ENCODE measurements at regions not wholly inside any gene's neighbourhood (a gene's known extent, or its start where the extent isn't known, plus 50 kb on each side); places are given as distances from the start of the nearest gene placed in this dataset.
"Not testable (repeated sequence)": the region's sequence is repeated elsewhere in the genome, so short reads cannot be mapped to it uniquely, and the experiment has no call there.

DNA sequence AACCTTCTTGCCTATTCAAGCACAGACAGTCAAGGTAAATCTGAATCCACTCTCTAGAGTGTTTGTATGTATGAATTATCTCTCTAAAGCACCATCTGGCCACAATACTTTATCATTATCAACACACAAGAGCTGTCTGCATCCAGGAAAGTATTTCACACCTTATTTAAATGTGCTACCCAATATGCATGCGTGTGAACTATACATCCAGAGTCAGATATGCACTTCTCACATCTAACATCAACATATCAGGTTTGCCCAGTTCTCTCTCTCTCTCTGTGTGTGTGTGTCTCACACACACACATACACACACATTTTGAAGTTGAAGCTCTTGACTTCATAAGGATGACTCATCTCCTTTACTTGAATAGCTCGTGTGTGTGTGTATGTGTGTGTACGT is 697.5 kb upstream of the PCDH20 start (continued):
- TF ChIP-seq, protein P1, sequence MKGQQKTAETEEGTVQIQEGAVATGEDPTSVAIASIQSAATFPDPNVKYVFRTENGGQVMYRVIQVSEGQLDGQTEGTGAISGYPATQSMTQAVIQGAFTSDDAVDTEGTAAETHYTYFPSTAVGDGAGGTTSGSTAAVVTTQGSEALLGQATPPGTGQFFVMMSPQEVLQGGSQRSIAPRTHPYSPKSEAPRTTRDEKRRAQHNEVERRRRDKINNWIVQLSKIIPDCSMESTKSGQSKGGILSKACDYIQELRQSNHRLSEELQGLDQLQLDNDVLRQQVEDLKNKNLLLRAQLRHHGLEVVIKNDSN (CRISPR knock-in tag; IDR thresholded peaks at IDR 0.05), result no peak
- TF ChIP-seq, protein P2, sequence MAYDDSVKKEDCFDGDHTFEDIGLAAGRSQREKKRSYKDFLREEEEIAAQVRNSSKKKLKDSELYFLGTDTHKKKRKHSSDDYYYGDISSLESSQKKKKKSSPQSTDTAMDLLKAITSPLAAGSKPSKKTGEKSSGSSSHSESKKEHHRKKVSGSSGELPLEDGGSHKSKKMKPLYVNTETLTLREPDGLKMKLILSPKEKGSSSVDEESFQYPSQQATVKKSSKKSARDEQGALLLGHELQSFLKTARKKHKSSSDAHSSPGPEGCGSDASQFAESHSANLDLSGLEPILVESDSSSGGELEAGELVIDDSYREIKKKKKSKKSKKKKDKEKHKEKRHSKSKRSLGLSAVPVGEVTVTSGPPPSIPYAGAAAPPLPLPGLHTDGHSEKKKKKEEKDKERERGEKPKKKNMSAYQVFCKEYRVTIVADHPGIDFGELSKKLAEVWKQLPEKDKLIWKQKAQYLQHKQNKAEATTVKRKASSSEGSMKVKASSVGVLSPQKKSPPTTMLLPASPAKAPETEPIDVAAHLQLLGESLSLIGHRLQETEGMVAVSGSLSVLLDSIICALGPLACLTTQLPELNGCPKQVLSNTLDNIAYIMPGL (CRISPR knock-in tag; IDR thresholded peaks at IDR 0.05), result no peak
- TF ChIP-seq OVOL2 (CRISPR knock-in tag; IDR thresholded peaks at IDR 0.05; ENCODE audit: borderline replicate concordance), result no peak

DNA sequence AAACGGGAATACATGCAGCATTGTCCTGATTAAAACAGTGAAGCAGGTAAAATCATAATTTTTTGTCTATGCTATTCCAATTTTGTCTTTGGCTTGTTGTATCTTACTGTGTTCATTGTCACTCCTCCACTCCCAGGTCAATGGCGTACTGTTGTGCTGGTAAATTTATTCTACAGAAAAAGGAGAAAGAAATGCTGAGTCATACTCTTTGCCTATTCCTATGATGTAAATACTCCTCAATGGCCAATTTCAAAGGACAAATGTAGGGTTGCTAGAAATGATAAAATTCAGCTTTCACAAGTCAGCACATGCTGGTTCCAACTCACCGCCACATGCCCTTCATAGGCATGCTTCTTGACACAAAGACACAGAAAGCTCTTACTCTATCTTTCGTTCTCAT is 694.4 kb upstream of the PCDH20 start:
- H3K27ac Mint-ChIP-seq, result no peak overlapping the region
- CTCF ChIA-PET, result no interaction called here
- DNase-seq (ENCODE audit: low spot score) (no peak), ATAC-seq (no peak)
- POLR2A ChIA-PET, result no interaction called here
- H3K36me3 Mint-ChIP-seq, result no peaks in the 10 kb centered on the region
- H3K4me1 Mint-ChIP-seq, result peaks cover 6% of the 10 kb centered on the region
- H3K27me3 Mint-ChIP-seq (ENCODE audit: low read depth), result no peaks in the 10 kb centered on the region
- no peak overlapping the region for H3K4me3 Mint-ChIP-seq
- no peaks in the 10 kb centered on the region for H3K9me3 Mint-ChIP-seq
- no peak for TF ChIP-seq NFYB (CRISPR knock-in tag; conservative IDR thresholded peaks at IDR 0.05; ENCODE audit: low read depth)
- TF ChIP-seq, protein P3, sequence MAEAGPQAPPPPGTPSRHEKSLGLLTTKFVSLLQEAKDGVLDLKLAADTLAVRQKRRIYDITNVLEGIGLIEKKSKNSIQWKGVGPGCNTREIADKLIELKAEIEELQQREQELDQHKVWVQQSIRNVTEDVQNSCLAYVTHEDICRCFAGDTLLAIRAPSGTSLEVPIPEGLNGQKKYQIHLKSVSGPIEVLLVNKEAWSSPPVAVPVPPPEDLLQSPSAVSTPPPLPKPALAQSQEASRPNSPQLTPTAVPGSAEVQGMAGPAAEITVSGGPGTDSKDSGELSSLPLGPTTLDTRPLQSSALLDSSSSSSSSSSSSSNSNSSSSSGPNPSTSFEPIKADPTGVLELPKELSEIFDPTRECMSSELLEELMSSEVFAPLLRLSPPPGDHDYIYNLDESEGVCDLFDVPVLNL (CRISPR knock-in tag; IDR thresholded peaks at IDR 0.05; ENCODE audit: borderline replicate concordance, low read depth), result no peak
- TF ChIP-seq, protein P4, sequence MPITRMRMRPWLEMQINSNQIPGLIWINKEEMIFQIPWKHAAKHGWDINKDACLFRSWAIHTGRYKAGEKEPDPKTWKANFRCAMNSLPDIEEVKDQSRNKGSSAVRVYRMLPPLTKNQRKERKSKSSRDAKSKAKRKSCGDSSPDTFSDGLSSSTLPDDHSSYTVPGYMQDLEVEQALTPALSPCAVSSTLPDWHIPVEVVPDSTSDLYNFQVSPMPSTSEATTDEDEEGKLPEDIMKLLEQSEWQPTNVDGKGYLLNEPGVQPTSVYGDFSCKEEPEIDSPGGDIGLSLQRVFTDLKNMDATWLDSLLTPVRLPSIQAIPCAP (CRISPR knock-in tag; IDR thresholded peaks at IDR 0.05), result no peak
- TF ChIP-seq IRF2 (CRISPR knock-in tag; IDR thresholded peaks at IDR 0.05; ENCODE audit: borderline replicate concordance, low read depth), result no peak
- TF ChIP-seq, protein P5, sequence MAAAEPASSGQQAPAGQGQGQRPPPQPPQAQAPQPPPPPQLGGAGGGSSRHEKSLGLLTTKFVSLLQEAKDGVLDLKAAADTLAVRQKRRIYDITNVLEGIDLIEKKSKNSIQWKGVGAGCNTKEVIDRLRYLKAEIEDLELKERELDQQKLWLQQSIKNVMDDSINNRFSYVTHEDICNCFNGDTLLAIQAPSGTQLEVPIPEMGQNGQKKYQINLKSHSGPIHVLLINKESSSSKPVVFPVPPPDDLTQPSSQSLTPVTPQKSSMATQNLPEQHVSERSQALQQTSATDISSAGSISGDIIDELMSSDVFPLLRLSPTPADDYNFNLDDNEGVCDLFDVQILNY (CRISPR knock-in tag; IDR thresholded peaks at IDR 0.05), result no peak
- TF ChIP-seq NFE2L1 (CRISPR knock-in tag; IDR thresholded peaks at IDR 0.05), result peak; percentile 57; the same call in 1 of the 2 replicates
- TF ChIP-seq, protein P2 (CRISPR knock-in tag; IDR thresholded peaks at IDR 0.05), result no peak

DNA sequence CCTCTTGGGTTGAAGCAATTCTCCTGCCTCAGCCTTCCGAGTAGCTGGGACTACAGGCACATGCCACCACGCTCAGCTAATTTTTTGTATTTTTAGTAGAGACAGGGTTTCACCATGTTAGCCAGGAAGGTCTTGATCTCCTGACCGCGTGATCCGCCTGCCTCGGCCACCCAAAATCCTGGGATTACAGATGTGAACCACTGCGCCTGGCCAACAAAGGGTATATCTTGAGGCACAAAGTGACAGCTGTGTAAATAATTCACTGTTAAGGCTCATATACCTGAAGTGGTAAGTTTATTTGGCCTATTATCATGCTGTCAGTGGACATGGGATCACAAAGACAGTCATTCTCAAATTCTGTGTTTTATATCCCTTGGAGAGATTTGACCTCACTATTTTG is 688.5 kb upstream of the PCDH20 start:
- H3K27ac Mint-ChIP-seq; H3K27me3 Mint-ChIP-seq (ENCODE audit: low read depth); H3K4me3 Mint-ChIP-seq; ATAC-seq; H3K9me3 Mint-ChIP-seq; H3K4me1 Mint-ChIP-seq; H3K36me3 Mint-ChIP-seq; POLR2A ChIA-PET; CTCF ChIA-PET; DNase-seq (ENCODE audit: low spot score): not testable (repeated sequence)

DNA sequence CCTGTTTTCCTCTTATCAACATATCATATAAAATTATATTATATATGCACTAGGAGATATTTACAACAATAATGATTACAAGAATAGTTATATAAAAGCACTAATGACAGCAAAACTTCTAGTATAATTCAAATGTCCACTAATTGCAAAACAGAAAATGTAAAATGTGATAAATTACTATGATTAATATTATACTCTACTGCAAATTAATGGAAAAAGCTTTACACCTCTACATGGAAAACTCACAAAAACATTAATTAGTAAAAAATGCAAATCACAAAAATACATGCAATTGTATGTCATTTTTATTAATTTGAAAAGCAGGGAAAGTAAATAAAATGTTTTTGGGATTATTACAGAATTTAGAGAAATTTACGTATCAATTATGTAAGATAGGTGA is 681.0 kb upstream of the PCDH20 start:
- no peaks in the 10 kb centered on the region for H3K27me3 Mint-ChIP-seq (ENCODE audit: low read depth)
- ATAC-seq (no peak), DNase-seq (ENCODE audit: low spot score) (no peak)
- H3K27ac Mint-ChIP-seq, result no peak overlapping the region
- H3K4me3 Mint-ChIP-seq, result no peak overlapping the region
- POLR2A ChIA-PET, result no interaction called here
- CTCF ChIA-PET, result no interaction called here
- H3K36me3 Mint-ChIP-seq, result no peaks in the 10 kb centered on the region; the same call in 1 of the 2 replicates
- peaks cover 12% of the 10 kb centered on the region for H3K9me3 Mint-ChIP-seq
- TF ChIP-seq IRF2 (CRISPR knock-in tag; IDR thresholded peaks at IDR 0.05; ENCODE audit: borderline replicate concordance, low read depth) (no peak), NFATC4 (CRISPR knock-in tag; IDR thresholded peaks at IDR 0.05) (no peak), RORB (CRISPR knock-in tag; IDR thresholded peaks at IDR 0.05) (no peak), RELA (CRISPR knock-in tag; IDR thresholded peaks at IDR 0.05; ENCODE audit: borderline replicate concordance) (no peak), JAZF1 (CRISPR knock-in tag; IDR thresholded peaks at IDR 0.05) (no peak), GABPB1 (CRISPR knock-in tag; IDR thresholded peaks at IDR 0.05) (no peak), ZNF121 (CRISPR knock-in tag; IDR thresholded peaks at IDR 0.05) (no peak), FOXJ3 (CRISPR knock-in tag; IDR thresholded peaks at IDR 0.05; ENCODE audit: borderline replicate concordance) (no peak), CREM (CRISPR knock-in tag; IDR thresholded peaks at IDR 0.05) (no peak)
- no peaks in the 10 kb centered on the region for H3K4me1 Mint-ChIP-seq
